GM19452 (cell line): ENCODE measurements at regions not wholly inside any gene's neighbourhood (a gene's known extent, or its start where the extent isn't known, plus 50 kb on each side); places are given as distances from the start of the nearest gene placed in this dataset.
"Not testable (repeated sequence)": the region's sequence is repeated elsewhere in the genome, so short reads cannot be mapped to it uniquely, and the experiment has no call there.

Source experiments
- ATAC-seq: cut with Tn5 transposase; IDR thresholded peaks from one replicate; pipeline ENCODE4 v1.9.1; 2021; ENCODE audit not compliant: unreplicated experiment

DNA sequence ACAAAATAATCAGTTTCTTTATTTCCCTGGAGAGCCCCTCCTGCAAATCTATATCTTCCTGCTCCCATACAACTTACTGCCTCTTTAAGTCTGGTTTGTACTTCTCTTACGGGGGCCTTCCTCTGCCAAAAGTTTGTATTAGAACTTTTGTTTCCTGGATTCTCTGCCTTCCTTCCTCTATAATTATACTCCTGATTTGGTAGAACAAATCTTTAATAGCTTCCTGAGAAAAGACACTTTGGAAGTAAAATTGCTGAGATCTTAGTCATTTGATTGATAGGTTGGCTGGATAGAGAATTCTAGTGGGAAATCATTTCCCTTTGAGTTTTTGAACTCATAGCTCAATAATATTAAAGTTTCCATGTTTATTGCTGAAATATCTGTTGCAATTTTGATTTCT is 499.2 kb downstream of the RAB38 start:
- ATAC-seq: no peak

DNA sequence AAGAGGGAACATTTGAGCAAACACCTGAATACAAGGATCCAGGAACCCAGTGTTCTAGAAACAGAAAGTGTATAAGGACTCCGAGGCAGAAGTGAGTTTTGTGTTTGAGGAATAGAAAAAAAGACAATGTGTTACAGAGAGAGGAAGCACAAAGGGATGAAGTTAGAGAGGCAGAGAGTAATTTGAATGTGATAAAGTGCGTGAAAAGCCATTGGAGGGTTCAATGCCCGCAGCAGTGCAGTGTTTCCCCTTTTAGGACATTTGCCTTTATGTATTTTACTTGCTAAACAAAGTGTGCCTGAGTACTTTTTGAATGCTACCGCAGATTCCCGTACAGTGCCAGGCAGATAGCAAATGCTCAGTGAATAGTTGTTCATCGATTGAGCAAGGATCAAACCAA is 508.5 kb downstream of the RAB38 start:
- ATAC-seq: no peak

DNA sequence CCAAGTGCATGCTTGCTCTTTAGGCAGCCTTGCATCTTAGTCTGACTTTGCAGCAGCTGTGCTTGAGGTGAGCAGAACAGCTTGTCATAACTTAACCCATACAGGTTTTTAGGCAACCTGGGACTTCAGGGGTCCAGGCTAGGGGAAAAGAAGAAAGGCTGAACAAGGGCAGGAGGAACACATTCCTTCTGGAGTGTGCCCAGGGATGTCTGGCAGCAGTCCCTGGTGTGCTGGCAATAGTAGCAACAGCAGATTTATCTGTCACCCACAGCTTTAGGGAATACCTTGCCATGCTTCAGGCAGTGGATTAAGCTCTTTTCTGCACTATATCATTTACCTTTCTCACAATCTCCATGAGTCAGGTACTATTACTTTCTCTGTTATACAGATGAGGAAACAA is 513.0 kb downstream of the RAB38 start:
- no peak for ATAC-seq

DNA sequence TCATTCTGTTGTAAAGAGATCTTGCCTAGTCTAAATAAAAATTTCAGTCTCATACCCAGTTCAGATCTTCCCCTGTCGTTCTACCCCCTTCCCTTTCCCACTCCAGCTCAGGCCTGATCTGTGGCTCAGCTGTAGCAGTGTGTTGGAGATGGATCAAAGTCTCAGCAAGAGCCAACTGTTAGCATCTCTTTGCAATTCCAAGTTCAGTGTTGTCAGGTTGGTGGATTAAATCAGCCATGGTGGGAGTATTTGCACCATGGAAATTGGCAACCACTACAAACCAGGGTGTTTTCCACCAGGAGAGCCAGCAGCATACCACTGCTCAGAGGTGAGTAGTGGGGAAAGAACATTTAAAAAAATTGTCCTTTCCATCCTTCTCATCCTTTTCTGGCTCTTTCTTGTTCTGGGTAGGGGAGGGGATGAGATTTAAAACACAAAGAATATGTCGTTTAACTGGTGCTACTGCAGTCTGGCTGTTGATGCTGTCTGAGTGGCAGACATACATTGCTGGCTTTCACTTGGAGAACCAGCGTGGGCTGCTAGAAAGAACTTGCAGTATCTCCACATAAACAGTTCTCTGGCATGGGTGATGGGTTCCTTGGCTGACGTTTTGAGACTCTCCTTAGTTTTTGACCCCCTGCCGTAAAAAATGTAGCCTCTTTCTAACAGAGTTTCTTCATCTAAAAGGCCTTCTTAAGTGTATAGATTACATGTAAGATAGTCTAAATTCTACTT is 514.1 kb downstream of the RAB38 start:
- no peak for ATAC-seq

DNA sequence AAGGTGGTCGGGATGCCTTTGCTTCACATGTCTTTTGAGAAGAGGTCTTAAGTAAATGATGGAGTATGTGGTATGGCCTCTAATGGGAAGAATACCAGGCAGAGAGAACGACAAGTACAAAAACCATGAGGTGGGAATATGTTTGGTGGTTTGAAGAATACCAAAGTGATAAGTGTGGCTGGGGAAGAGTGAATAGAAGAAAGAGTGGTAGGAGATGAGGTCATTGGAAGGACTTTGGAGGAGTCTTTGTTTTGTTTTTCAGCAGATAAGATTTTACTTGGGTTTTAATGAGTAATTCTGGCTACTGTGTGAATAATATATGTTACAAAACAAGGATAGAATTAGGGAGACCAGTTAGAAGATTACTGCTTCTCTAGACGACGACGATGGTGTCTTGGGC is 515.4 kb downstream of the RAB38 start:
- no peak for ATAC-seq

DNA sequence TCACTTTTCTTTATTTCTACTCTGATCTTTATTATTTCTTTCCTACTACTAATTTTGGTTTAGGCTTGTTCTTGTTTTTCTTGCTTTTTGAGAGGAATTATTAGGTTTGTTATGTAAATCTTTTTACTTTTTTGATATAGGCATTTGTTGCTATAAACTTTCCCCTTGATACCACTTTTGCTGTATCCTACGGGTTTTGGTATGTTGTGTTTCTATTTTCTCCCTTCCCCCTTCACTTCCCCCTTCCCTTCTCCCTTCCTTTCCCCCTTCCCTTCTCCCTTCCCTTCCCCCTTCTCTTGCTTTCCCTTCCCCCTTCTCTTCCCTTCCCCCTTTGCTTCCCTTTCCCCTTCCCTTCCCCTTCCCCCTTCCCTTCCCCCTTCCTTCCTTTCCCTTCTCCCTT is 529.6 kb downstream of the RAB38 start:
- no peak for ATAC-seq

DNA sequence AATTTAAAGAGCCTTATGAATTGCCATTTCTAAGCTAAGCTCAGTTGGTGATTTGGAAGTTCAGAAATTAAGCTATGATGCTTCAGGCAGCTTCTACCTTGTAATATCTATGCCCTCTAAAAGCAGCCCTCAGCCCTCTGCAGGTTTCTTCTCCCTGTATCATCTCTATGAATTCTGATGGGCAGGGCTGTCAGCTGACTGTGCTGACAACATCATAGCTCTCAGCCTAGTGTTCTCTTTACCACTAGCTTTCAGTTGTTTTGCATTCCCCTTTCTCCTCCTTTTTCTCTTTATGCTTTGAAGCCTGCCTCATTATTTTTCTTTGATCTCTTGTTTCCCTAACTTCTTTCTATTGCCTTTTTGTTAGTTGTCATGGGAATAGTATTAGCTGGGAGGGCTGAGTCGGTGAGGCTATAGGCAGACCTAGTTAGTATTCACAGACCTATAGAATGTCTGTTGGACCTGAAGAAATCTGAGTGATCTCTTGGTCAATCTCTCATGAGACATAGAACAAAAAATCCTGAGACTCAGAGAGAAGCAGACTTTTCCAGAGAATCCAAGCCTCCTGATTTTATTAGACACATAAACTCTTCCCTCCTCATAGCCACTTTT is 535.4 kb downstream of the RAB38 start:
- ATAC-seq: no peak

DNA sequence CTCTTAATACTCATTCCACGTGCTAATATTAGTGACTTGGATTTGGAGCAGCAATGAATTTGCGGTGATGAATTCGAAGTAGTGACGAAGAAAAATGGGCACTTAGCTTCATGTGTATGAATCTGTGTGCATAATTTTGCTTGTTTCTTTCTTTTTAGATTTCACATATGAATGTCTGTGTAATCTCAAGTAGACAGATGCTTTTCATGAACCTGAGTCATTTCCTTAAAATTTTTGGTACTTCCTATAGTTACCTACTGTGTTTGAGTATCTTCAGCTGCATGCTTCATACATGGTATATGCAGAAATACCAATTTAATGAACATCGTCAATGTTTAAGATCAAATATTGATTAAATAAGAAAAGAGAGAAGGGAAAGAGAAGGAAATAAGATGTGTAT is 540.2 kb downstream of the RAB38 start:
- ATAC-seq: no peak

DNA sequence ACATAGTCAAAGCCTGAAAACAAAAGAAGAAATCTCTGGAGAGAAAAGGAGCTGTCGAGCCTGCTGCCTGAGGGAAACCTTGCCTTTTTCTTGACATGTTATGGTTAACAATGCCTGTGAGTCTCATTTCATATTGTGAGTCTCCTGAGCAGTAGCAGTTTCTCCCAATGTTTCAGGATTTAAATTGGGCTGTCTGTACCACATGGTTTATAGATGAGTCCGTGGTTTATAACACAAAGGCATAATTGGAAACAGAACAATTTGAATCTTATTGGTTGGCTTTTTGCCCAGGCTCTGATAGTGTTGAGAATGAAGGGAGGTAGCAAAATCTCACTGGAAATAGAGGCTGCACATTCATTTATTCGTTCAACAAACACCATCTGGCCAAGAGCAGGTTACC is 540.9 kb downstream of the RAB38 start:
- ATAC-seq: no peak

DNA sequence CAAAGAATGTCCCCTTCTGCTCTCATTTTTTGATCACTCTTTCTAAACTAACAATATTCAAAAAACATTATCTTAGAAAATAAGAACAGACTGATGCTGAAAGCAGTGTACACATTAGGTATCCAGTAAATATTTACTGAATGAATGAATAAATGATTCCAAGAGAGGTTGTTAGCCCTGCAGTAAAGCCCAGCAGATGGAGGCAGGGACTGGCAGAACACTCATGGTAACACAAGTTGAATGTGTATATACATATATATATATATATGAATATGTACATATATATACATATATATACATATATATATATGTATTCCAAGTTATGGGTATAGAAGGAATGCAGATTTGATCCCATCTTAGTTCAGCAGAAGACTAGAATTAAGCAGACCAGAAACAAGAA is 546.3 kb downstream of the RAB38 start:
- no peak for ATAC-seq

DNA sequence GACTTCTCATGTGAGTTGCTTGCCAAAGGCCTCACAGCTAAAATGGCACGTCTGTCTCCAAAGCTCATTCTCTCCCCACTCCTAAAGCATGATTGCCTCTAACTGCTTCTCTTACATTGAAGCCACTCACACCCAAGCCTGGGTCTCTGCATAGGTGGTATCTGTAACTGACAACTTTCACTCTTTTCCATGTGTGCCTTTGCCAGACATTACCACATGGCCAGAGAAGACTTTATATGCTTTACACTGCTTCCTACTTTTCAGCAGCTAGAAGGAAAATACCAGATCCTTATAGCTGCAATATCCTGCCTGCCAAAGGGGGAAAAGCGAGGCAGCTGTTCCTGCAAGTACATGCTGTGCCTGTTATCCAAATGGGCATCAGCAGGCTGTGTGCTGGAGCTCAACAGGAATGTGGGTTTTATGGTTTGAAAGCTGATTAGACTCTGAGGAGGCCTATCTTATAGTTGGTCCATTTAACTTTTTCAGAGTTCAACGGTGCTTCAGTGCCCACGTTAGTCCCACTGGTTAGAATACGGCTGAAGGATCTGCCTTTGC is 547.1 kb downstream of the RAB38 start:
- ATAC-seq: no peak

DNA sequence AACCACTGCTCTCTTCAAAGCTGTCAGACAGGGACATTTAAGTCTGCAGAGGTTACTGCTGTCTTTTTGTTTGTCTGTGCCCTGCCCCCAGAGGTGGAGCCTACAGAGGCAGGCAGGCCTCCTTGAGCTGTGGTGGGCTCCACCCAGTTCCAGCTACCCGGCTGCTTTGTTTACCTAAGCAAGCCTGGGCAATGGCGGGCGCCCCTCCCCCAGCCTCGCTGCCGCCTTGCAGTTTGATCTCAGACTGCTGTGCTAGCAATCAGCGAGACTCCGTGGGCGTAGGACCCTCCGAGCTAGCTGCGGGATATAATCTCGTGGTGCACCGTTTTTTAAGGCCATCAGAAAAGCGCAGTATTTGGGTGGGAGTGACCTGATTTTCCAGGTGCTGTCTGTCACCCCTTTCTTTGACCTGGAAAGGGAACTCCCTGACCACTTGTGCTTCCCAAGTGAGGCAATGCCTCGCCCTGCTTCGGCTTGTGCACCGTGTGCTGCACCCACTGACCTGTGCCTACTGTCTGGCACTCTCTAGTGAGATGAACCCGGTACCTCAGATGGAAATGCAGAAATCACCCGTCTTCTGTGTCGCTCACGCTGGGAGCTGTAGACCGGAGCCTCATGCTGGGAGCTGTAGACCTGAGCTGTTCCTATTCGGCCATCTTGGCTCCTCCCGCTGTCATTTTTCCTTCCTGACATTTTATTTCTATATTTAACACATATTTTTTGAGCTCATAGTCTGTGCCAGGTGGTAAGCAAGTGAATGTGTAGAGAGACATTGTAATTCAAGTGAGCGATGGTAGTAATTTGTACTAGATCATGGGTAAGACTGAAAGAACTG is 551.5 kb downstream of the RAB38 start:
- not testable (repeated sequence) for ATAC-seq

DNA sequence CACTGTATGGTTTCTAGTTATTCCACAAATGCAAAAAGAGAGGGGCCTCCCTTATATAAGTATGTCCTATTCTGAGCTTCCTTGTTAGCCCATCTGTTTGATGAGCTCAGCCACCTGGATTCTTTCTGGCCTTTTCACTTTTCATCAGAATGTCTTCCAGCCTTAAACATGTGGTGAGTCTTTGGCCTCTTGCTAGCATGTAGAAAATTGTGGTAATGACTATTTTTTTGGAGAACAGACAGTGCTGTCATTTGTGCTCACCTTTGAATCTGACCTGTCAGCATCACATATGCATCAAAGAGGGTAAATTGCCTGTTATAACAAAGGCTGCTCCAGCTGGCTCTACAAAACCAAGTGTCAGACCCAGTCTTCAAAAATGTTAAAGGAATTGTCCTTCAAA is 558.7 kb downstream of the RAB38 start:
- ATAC-seq: no peak

DNA sequence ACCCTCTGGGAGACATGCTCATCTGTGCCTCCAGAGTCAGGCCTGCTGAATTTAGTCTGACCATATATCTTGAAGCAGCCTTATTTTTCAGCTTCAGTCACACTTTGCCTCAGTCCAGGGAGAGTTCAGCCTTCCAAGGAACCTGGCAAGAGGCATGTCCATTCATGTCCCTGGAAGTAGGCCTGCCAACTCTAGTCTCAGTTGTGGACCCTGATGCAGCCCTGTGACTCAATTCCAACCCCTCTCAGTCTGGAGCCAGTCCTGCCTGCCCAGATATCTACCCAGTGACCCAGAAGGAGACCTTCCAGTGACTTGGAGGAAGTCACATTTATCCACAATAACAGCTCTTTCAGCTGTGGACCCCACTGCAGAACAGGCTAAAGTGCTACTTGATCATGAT is 566.6 kb downstream of the TMEM135 start:
- no peak for ATAC-seq

DNA sequence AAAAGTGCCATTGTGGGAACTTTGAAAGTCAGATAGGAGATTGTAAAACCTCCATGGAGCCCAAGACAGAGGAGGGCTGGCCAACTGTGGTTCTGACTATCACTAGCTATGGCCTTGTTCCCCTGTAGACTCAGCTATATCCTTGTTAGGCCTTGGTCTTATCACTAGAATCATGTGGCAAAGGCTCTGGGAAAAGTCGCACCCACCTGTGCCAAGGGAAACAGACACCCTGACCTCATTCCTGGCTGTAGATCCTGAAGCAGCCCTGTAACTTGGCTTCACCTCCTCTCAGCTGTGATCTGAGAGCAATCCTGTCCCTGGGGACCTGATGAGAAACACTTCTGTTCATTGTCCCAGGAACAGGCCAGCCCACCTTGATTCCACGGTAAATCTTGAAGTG is 566.2 kb downstream of the TMEM135 start:
- ATAC-seq: no peak

DNA sequence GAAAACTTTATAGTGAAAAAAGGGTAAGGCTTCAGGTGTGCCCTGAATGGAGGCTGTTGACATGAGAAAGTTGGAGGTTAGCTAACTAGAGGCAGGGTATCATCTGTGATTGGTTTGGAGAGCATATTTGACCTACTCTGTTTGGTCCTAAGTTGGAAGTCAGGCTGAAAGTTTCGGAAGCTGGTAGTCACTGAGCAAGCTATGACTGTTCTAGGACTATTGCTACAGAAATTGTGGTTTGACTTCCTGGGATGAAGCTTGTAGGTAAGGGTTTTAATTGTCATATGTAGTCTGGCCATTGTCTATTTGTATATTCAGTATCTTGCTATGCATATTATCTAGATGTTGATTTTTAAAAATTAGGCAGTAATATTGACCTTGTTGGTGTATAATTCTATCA is 565.0 kb downstream of the TMEM135 start:
- ATAC-seq: no peak

DNA sequence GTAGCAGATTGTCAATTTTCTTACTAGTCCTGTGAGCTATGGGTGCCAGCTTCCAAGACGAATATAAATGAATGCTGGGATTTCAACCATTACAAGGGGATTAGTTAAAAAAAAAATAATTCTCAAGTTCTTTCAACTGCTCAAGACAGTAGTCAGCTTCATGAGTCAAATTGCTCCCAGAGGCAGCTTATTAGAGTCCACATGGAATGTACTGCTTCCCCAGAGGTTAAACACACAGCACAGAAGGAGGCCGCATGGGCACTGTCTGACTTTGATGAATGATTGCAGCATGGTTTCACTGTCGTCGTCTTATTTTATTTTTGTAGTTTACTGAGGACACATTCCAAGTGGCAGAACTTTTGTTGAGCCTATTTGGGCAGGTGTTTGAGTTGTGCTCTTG is 563.2 kb downstream of the TMEM135 start:
- ATAC-seq: no peak

DNA sequence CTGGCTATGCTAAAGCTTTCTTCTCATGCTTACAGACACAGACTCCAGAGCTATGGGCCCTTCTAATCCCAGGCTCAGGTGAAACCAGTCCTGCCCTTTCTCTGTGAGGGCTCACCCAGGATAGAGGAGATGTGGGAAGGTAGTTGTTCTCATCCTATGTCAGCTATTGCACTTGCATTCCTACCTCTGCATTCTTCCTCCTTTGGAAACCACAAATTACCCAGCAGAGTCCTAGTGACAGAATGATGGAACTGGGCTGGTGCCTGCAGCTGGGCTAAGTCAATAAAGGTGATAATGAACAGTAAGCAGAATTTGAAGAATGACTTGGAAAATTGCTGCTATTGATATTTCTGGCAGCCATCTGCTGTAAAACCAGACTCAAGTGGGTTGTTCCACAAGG is 560.0 kb downstream of the TMEM135 start:
- no peak for ATAC-seq

DNA sequence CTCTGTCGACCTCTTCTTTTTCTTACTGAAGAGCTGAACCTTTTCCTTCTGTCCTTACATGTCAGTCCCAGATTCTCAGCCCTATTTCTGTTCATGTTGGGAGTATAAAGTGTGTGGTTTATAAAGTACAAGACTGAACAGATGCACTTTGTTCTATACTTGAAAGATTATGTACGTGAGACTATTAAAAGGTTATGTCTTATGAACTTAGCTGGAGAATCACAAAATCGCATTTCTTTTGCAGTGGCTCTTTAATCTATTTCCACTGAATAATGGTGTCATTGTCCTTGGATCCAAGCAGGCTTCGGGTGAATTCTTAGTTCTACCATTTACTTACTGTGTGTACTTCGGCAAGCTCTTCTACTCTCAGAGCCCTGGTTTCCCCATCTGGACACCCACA is 558.4 kb downstream of the TMEM135 start:
- ATAC-seq: no peak

DNA sequence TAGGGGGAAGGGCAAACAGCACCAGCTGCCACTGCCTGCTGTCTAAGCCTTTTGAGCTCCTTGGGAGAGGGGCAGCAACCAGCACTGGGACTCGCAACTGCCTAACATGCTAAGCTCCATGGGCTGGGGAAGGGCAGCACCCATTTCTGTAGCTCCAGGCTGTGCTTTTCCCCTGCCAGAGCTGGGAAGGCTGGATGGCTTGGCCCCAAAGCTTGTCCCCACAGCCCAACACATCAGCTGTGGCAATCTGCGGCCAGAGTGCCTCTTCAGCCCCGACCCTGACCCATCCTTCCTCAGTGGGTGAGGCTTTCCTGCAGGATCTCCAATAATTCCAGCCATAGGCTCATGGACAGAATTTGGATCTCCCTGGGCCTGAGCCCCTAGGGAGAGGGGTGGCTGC is 551.3 kb downstream of the TMEM135 start:
- ATAC-seq: no peak

DNA sequence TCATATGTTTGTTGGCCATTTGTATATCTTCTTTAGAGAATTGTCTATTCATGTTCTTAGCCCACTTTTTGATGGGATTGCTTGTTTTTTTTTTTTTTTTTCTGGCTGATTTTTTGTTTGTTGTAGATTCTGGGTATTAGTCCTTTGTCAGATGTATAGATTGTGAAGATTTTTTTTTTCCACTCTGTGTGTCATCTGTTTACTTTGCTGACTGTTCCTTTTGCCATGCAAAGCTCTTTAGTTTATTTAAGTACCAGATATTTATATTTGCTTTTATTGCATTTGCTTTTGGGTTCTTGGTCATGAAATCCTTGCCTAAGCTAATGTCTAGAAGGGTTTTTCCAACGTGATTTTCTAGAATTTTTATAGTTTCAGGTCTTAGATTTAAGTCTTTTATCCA is 547.9 kb downstream of the TMEM135 start:
- not testable (repeated sequence) for ATAC-seq

DNA sequence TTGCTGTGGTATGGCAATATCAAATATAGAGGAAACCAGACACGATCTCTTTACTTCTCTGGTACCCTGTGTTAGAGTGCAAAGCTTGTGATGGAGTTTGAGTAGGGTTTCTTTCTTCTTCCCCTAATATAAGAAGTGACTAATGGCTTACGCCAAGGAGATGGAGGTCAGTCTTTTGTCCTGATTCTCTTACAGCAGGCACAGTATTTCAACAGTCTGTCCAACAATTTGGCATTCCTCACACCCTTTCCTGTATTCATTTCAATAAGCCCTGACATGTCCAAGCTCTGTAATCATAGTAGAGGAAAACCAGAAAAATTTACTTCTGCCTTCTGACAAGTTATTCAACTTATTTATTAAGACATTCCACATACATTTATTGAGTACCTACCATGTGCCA is 546.2 kb downstream of the TMEM135 start:
- ATAC-seq: no peak
